Gastroesophageal sphincter (tissue), 4 donors: ENCODE measurements at regions not wholly inside any gene's neighbourhood (a gene's known extent, or its start where the extent isn't known, plus 50 kb on each side); places are given as distances from the start of the nearest gene placed in this dataset.

Experiments used
- ATAC-seq: fragments of 150-250 bp; one replicate; pipeline ENCODE4 v1.9.1; 2016; ENCODE audit warnings: mild to moderate bottlenecking, moderate library complexity
- H3K27ac ChIP-seq, 4 donors: fragments of 200-600 bp; sonication (generic) in 3 of 4; 1 replicate in 3 of 4; 2 replicates in 1 of 4; pipeline ENCODE4 v1.5.1; 2016 to 2019
- H3K27me3 ChIP-seq: fragments of 200-600 bp; sonication (generic); one replicate; pipeline ENCODE4 v1.5.1; 2019
- H3K36me3 ChIP-seq, 2 donors: fragments of 200-600 bp; sonication (generic); one replicate each; pipeline ENCODE4 v1.5.1; 2019; ENCODE audit warnings: control low read depth in 1 of 2
- H3K4me1 ChIP-seq, 3 donors: fragments of 200-600 bp; sonication (generic); 1 replicate in 2 of 3; 2 replicates in 1 of 3; pipeline ENCODE4 v1.5.1; 2016 to 2019; ENCODE audit warnings: control low read depth in 2 of 3
- H3K4me3 ChIP-seq, 2 donors: fragments of 200-600 bp; sonication (generic); one replicate each; pipeline ENCODE4 v1.5.1; 2019; ENCODE audit warnings: mild to moderate bottlenecking in 1 of 2, moderate library complexity in 1 of 2
- H3K9me3 ChIP-seq, 3 donors: fragments of 200-600 bp; sonication (generic); one replicate each; pipeline ENCODE4 v1.5.1; 2017 to 2019; ENCODE audit warnings: control low read depth in 2 of 3
- EP300 ChIP-seq: sonication (generic); formaldehyde crosslinking; IDR thresholded peaks from one replicate; pipeline ENCODE4 v1.6.1; 2017; ENCODE audit warnings: antibody characterized with exemption, mild to moderate bottlenecking
- POLR2A ChIP-seq, 2 donors: fragments of 450-650 bp; IDR thresholded peaks; one replicate each; pipeline ENCODE4 v1.6.1; 2017; ENCODE audit warnings: antibody characterized with exemption in 2 of 2, mild to moderate bottlenecking in 2 of 2, moderate library complexity in 1 of 2
- POLR2AphosphoS5 ChIP-seq: sonication (generic); formaldehyde crosslinking; IDR thresholded peaks from one replicate; pipeline ENCODE4 v1.6.1; 2017; ENCODE audit warnings: antibody characterized with exemption
- WGBS, 2 donors: methylation state at CpG; one replicate each; pipeline ENCODE4 v1.1.5; 2018; ENCODE audit warnings: low coverage in 1 of 2; 5-methylcytosine and 5-hydroxymethylcytosine counted together
- TF ChIP-seq, protein P1 (sequence below), 4 experiments: fragments of 200-600 bp in 2 of 4; fragments of 450-650 bp in 2 of 4; sonication (generic) in 1 of 4; IDR thresholded peaks; one replicate each; pipeline ENCODE4 v1.5.1; 2017 to 2019; ENCODE audit warnings: antibody characterized with exemption in 4 of 4, mild to moderate bottlenecking in 2 of 4, moderate library complexity in 2 of 4

DNA sequence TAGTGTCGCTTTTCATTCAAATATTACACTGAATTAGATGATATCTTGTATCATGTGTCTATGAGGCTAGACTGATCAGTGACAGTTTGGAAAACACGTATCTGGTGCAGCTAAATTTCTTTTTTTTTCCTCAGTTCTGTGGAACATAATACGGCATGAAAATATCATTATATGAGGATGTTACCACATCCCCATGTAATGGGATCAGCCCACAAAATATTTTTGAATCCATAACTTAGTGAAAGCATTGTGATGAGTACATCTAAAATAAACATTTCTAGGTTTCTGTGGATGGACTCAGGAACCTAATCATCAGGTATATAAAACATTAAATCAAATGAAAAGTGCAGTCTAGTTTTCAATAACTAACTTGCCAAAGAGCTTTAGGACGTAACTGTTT lies 356.3 kb downstream of the USP25 start:
- Histone ChIP-seq H3K27me3 (no peaks in the 10 kb centered on the region), H3K27ac (peak overlapping the region in 2 of 4 donors; percentile 39 to 41), H3K4me3 (no peak overlapping the region), H3K9me3 (no peaks in the 10 kb centered on the region), H3K4me1 (no peaks in the 10 kb centered on the region), H3K36me3 (no peaks in the 10 kb centered on the region)
- no peak for ATAC-seq
- TF ChIP-seq, protein P1, sequence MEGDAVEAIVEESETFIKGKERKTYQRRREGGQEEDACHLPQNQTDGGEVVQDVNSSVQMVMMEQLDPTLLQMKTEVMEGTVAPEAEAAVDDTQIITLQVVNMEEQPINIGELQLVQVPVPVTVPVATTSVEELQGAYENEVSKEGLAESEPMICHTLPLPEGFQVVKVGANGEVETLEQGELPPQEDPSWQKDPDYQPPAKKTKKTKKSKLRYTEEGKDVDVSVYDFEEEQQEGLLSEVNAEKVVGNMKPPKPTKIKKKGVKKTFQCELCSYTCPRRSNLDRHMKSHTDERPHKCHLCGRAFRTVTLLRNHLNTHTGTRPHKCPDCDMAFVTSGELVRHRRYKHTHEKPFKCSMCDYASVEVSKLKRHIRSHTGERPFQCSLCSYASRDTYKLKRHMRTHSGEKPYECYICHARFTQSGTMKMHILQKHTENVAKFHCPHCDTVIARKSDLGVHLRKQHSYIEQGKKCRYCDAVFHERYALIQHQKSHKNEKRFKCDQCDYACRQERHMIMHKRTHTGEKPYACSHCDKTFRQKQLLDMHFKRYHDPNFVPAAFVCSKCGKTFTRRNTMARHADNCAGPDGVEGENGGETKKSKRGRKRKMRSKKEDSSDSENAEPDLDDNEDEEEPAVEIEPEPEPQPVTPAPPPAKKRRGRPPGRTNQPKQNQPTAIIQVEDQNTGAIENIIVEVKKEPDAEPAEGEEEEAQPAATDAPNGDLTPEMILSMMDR (IDR thresholded peaks at IDR 0.05), result no peak
- TF ChIP-seq POLR2A (IDR thresholded peaks at IDR 0.05) (no peak), EP300 (no peak), POLR2AphosphoS5 (no peak)
- WGBS, 2 donors, result 77 to 94% methylated on average over 4 of the region's 4 CpGs

DNA sequence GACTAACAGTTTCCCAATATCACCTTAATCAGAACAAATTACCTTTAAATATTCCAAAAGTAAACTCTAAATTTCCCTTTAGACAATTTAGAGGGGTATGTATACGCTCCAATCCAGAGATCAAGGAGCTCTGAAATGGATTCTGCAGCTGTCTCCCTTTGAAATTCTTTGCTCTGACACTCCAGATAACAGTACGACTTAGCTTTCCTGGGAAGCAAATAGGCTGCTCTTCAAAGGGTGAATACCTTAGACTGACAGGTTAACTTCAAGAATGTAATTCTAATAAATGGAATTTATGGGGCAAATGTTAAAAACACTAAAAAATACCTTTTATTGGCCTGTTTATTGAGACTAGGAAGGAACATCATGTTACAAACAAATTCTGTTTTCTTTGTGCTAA lies 357.2 kb downstream of the USP25 start:
- WGBS, 2 donors, result 57 to 63% methylated on average over 1 to 2 of the region's 2 CpGs
- Histone ChIP-seq H3K9me3 (no peaks in the 10 kb centered on the region), H3K36me3 (no peaks in the 10 kb centered on the region), H3K4me1 (no peaks in the 10 kb centered on the region), H3K27me3 (no peaks in the 10 kb centered on the region), H3K4me3 (no peak overlapping the region), H3K27ac (peak overlapping the region in 1 of 4 donors; percentile 20)
- TF ChIP-seq EP300, result no peak
- TF ChIP-seq POLR2AphosphoS5, result no peak
- TF ChIP-seq, protein P1 (IDR thresholded peaks at IDR 0.05), result no peak
- no peak for TF ChIP-seq POLR2A (IDR thresholded peaks at IDR 0.05)
- ATAC-seq, result no peak

GRCh38 chr21:16087523-16087922 lies 357.7 kb downstream of the USP25 start:
- 92% methylated on average over 1 of the region's 1 CpG for WGBS, 2 donors
- peak overlapping the region in 1 of 4 donors; percentile 20 for H3K27ac ChIP-seq
- H3K36me3 ChIP-seq, result no peaks in the 10 kb centered on the region
- no peak for TF ChIP-seq EP300
- TF ChIP-seq POLR2A (IDR thresholded peaks at IDR 0.05), result no peak
- TF ChIP-seq, protein P1 (IDR thresholded peaks at IDR 0.05), result no peak
- TF ChIP-seq POLR2AphosphoS5, result no peak
- H3K9me3 ChIP-seq, result no peaks in the 10 kb centered on the region
- H3K27me3 ChIP-seq, result no peaks in the 10 kb centered on the region
- no peak overlapping the region for H3K4me3 ChIP-seq
- ATAC-seq, result no peak
- no peaks in the 10 kb centered on the region for H3K4me1 ChIP-seq

GRCh38 chr21:16088056-16088455 lies 358.3 kb downstream of the USP25 start:
- Histone ChIP-seq H3K4me1 (no peaks in the 10 kb centered on the region), H3K27ac (no peak overlapping the region), H3K27me3 (no peaks in the 10 kb centered on the region), H3K4me3 (no peak overlapping the region), H3K9me3 (no peaks in the 10 kb centered on the region), H3K36me3 (no peaks in the 10 kb centered on the region)
- TF ChIP-seq POLR2A (IDR thresholded peaks at IDR 0.05) (no peak), POLR2AphosphoS5 (no peak), EP300 (no peak)
- TF ChIP-seq, protein P1 (IDR thresholded peaks at IDR 0.05), result no peak
- no peak for ATAC-seq
- 80 to 100% methylated on average over 1 of the region's 1 CpG for WGBS, 2 donors

- no peaks in the 10 kb centered on the region for H3K36me3 ChIP-seq
- H3K4me3 ChIP-seq, result no peak overlapping the region
- no peaks in the 10 kb centered on the region for H3K4me1 ChIP-seq
- no peak overlapping the region for H3K27ac ChIP-seq
- H3K9me3 ChIP-seq, result no peaks in the 10 kb centered on the region
- TF ChIP-seq POLR2AphosphoS5 (no peak), POLR2A (IDR thresholded peaks at IDR 0.05) (no peak), EP300 (no peak)
- TF ChIP-seq, protein P1 (IDR thresholded peaks at IDR 0.05), result no peak
- H3K27me3 ChIP-seq, result no peaks in the 10 kb centered on the region
- ATAC-seq, result no peak
- 42 to 50% methylated on average over 2 to 3 of the region's 3 CpGs for WGBS, 2 donors
Observed at GRCh38 chr21:16095005-16095404, 365.2 kb downstream of the USP25 start.
